ENCODE measurements at regions not wholly inside any gene's neighbourhood (a gene's known extent, or its start where the extent isn't known, plus 50 kb on each side); places are given as distances from the start of the nearest gene placed in this dataset.
"Not testable (repeated sequence)": the region's sequence is repeated elsewhere in the genome, so short reads cannot be mapped to it uniquely, and the experiment has no call there.

DNA sequence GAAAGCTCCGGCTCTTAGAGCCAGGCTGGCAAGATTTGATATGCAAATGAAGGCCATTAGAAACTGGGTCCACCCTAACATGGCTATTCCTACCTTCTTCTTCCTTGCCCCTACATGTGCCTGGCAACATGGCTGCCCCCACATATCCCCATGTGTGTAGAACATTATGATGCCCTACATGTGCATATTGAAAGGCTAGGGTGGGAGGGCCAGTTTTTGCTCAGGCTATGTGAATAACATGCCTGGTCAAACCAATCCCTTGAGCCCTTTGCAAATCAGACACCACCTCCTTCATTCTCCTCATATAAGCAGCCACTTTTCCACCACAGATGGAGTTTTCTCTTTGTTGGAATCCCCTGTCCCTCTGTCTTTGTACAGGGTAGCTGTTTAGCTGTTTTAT lies 303.4 kb downstream of the RPIA start:
- TF ChIP-seq POLR2A (IDR thresholded peaks at IDR 0.05); CTCF (IDR thresholded peaks at IDR 0.05 in 4 of 5, conservative IDR thresholded peaks at IDR 0.05 in 1 of 5): not testable (repeated sequence)

Measured in gastrocnemius medialis (tissue), 4 donors.